ENCODE measurements at regions not wholly inside any gene's neighbourhood (a gene's known extent, or its start where the extent isn't known, plus 50 kb on each side); places are given as distances from the start of the nearest gene placed in this dataset.
"Not testable (repeated sequence)": the region's sequence is repeated elsewhere in the genome, so short reads cannot be mapped to it uniquely, and the experiment has no call there.

GRCh38 chr7:155394413-155394812 is 63.5 kb upstream of the EN2 start:
- 92 to 93% methylated on average over 7 of the region's 7 CpGs for WGBS, 2 donors
- Histone ChIP-seq H3K27me3 (ENCODE audit: control insufficient read depth in 3 of 3, insufficient read depth in 3 of 3, low read length in 2 of 3) (peaks cover 2 to 30% (median 4%) of the 10 kb centered on the region in 3 donors), H3K4me1 (ENCODE audit: control insufficient read depth in 5 of 5, insufficient read depth in 5 of 5, low read length in 5 of 5) (no peaks in the 10 kb centered on the region), H3K4me3 (no peak overlapping the region), H3K9me3 (ENCODE audit: control insufficient read depth in 4 of 4, insufficient read depth in 3 of 4, low read length in 3 of 4) (no peaks in the 10 kb centered on the region), H3K36me3 (ENCODE audit: control insufficient read depth in 4 of 4, insufficient read depth in 4 of 4, low read length in 4 of 4) (no peaks in the 10 kb centered on the region), H3K9ac (ENCODE audit: insufficient read depth in 1 of 2, low read length in 2 of 2) (no peak overlapping the region), H3K27ac (ENCODE audit: low read depth in 1 of 2, low read length in 1 of 2) (no peak overlapping the region)
- ATAC-seq (ENCODE audit: insufficient read depth, low FRiP score): no peak
- TF ChIP-seq CTCF (IDR thresholded peaks at IDR 0.05; ENCODE audit: control extremely low read depth, extremely low read depth): no peak
- no peak for DNase-seq

- Histone ChIP-seq H3K9ac (ENCODE audit: insufficient read depth in 1 of 2, low read length in 2 of 2) (no peak overlapping the region), H3K36me3 (ENCODE audit: control insufficient read depth in 4 of 4, insufficient read depth in 4 of 4, low read length in 4 of 4) (no peaks in the 10 kb centered on the region), H3K9me3 (ENCODE audit: control insufficient read depth in 4 of 4, insufficient read depth in 3 of 4, low read length in 3 of 4) (no peaks in the 10 kb centered on the region), H3K27me3 (ENCODE audit: control insufficient read depth in 3 of 3, insufficient read depth in 3 of 3, low read length in 2 of 3) (peaks cover 0 to 27% (median 2%) of the 10 kb centered on the region in 3 donors), H3K4me3 (no peak overlapping the region), H3K27ac (ENCODE audit: low read depth in 1 of 2, low read length in 1 of 2) (no peak overlapping the region), H3K4me1 (ENCODE audit: control insufficient read depth in 5 of 5, insufficient read depth in 5 of 5, low read length in 5 of 5) (no peaks in the 10 kb centered on the region)
- no peak for TF ChIP-seq CTCF (IDR thresholded peaks at IDR 0.05; ENCODE audit: control extremely low read depth, extremely low read depth)
- DNase-seq (no peak), ATAC-seq (ENCODE audit: insufficient read depth, low FRiP score) (no peak)
- 68 to 76% methylated on average over 17 of the region's 17 CpGs for WGBS, 2 donors
These were observed 62.6 kb upstream of the EN2 start for GRCh38 chr7:155395176-155395797.

DNA sequence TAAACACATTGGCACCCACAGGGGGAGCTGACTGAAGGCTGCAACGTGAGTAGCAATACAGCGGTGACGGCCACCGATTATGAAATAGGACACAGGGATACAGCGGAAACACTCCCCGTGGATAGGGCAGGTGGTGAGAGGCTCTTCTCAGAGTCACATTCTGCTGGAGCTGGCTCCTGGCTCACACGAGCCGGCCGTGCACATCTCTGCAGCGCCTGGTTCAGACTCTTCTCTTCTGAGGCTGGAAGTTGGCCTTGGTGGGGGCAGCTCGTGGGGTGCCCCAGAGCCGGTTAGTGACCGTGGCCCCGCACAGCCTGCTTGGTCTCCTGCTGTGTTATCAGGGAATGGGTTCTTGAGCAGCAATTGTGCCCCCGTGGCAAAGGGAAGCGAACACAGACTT is 61.3 kb upstream of the EN2 start:
- peaks cover 0 to 29% (median 9%) of the 10 kb centered on the region in 3 donors for H3K27me3 ChIP-seq (ENCODE audit: control insufficient read depth in 3 of 3, insufficient read depth in 3 of 3, low read length in 2 of 3)
- TF ChIP-seq CTCF (IDR thresholded peaks at IDR 0.05; ENCODE audit: control extremely low read depth, extremely low read depth): no peak
- 77 to 90% methylated on average over 16 of the region's 16 CpGs for WGBS, 2 donors

DNA sequence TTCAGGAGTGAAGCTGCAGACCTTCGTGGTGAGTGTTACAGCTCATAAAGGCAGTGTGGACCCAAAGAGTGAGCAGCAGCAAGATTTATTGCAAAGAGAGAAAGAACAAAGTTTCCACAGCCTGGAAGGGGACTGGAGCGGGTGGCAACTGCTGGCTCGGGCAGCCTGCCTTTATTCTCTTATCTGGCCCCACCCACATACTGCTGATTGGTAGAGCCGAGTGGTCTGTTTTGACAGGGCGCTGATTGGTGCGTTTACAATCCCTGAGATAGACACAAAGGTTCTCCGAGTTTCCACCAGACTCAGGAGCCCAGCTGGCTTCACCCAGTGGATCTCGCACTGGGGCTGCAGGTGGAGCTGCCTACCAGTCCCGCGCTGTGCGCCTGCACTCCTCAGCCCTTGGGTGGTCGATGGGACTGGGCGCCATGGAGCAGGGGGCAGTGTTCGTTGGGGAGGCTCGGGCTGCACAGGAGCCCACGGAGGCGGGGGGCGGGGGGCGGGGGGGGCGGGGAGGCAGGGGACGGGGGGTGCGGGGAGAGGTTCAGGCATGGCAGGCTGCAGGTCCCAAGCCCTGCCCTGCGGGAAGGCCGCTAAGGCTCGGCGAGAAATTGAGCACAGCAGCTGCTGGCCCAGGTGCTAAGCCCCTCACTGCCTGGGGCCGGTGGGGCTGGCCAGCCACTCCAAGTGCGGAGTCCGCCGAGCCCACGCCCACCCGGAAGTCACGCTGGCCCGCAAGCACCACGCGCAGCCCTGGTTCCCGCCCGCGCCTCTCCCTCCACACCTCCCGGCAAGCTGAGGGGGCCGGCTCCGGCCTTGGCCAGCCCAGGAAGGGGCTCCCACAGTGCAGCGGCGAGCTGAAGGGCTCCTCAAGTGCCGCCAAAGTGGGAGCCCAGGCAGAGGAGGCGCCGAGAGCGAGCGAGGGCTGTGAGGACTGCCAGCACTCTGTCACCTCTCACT is 59.9 kb upstream of the EN2 start:
- H3K36me3 ChIP-seq (ENCODE audit: control insufficient read depth in 4 of 4, insufficient read depth in 4 of 4, low read length in 4 of 4): not testable (repeated sequence)
- H3K27me3 ChIP-seq (ENCODE audit: control insufficient read depth in 3 of 3, insufficient read depth in 3 of 3, low read length in 2 of 3): peaks cover 3 to 21% (median 14%) of the 10 kb centered on the region in 3 donors

More for the DNA sequence above, 61.3 kb upstream of the EN2 start:
- no peaks in the 10 kb centered on the region for H3K4me1 ChIP-seq (ENCODE audit: control insufficient read depth in 5 of 5, insufficient read depth in 5 of 5, low read length in 5 of 5)
- H3K4me3 ChIP-seq: no peak overlapping the region
- H3K27ac ChIP-seq (ENCODE audit: low read depth in 1 of 2, low read length in 1 of 2): no peak overlapping the region
- DNase-seq (no peak), ATAC-seq (ENCODE audit: insufficient read depth, low FRiP score) (no peak)
- no peaks in the 10 kb centered on the region for H3K9me3 ChIP-seq (ENCODE audit: control insufficient read depth in 4 of 4, insufficient read depth in 3 of 4, low read length in 3 of 4)
- H3K36me3 ChIP-seq (ENCODE audit: control insufficient read depth in 4 of 4, insufficient read depth in 4 of 4, low read length in 4 of 4): no peaks in the 10 kb centered on the region
- no peak overlapping the region for H3K9ac ChIP-seq (ENCODE audit: insufficient read depth in 1 of 2, low read length in 2 of 2)

More for the DNA sequence above, 59.9 kb upstream of the EN2 start:
- DNase-seq; H3K4me3 ChIP-seq; H3K27ac ChIP-seq (ENCODE audit: low read depth in 1 of 2, low read length in 1 of 2); H3K4me1 ChIP-seq (ENCODE audit: control insufficient read depth in 5 of 5, insufficient read depth in 5 of 5, low read length in 5 of 5); ATAC-seq (ENCODE audit: insufficient read depth, low FRiP score); H3K9ac ChIP-seq (ENCODE audit: insufficient read depth in 1 of 2, low read length in 2 of 2); H3K9me3 ChIP-seq (ENCODE audit: control insufficient read depth in 4 of 4, insufficient read depth in 3 of 4, low read length in 3 of 4): not testable (repeated sequence)
- 90 to 91% methylated on average over 39 to 49 of the region's 49 CpGs for WGBS, 2 donors

Data from lung (tissue), 11 donors.